ENCODE measurements at regions not wholly inside any gene's neighbourhood (a gene's known extent, or its start where the extent isn't known, plus 50 kb on each side); places are given as distances from the start of the nearest gene placed in this dataset.

DNA sequence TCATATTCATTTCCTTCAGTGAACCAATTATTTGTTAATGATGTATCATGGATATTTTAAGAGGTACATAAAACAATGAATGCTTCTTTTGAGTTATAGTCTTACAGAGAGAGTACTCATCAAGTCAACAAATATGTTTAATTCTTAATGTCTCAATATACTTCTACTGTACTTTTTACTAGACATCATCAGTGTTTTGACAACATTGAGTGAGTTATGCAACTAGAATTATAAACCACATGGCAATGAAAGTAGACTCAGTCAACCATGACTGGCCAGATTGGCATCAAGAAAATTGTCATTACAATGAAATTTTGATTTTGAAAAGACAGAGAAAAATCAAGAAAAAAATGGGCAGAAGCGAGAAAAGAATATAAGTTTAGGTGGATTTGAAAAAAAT lies 1248.1 kb upstream of the CDH18 start:
- no peak for TF ChIP-seq ZFX (IDR thresholded peaks at IDR 0.05)
- no peak overlapping the region for H3K27ac ChIP-seq

GRCh38 chr5:21225223-21226064 lies 1237.4 kb upstream of the CDH18 start:
- TF ChIP-seq ZFX (IDR thresholded peaks at IDR 0.05) = no peak
- TF ChIP-seq CTCF (conservative IDR thresholded peaks at IDR 0.05) = no peak
- peak overlapping the region; percentile 4; the same call in 1 of the 2 replicates for H3K27ac ChIP-seq

DNA sequence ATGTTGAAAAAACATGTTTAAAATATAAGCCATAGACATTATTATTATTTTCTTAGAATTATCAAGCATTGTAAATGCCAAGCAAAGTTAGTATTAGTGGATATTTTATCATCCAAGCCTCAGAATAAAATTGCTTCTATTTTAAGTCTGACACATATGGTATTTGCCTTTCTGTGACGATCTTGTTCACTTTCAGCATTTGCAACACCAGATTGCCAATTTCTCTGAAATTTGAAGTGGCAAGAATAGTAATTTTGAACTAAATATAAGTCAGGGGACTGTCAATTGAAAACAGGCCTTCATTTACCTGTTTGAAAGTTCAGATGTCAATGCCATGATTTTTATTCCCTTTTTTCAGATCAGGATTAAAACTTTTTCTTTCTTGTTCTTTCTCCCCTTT lies 1233.6 kb upstream of the CDH18 start:
- no peak overlapping the region for H3K27ac ChIP-seq
- no peak for TF ChIP-seq CTCF (conservative IDR thresholded peaks at IDR 0.05)

- H3K27ac ChIP-seq = no peak overlapping the region
- no peak for TF ChIP-seq ZFX (IDR thresholded peaks at IDR 0.05)
These were observed 1232.0 kb upstream of the CDH18 start for GRCh38 chr5:21219966-21220365.

DNA sequence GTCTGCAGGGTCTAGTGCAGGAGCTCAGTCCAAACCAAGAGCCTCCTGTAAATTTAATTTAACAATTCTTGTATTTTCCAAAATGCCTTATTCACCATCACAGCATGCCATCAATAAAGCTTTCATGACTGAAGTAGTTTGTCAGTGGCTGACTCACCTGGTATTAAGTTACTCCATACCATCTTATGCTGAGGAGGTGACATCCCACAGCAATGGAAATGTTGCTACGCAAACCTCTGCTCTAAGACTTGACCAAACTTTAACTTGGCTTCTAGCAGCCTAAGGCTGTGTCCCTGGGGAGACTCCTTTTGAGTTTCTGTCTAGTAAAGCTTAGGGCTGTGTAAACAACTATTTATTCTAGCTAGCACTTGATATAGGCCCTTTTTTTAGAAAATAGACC lies 1231.3 kb upstream of the CDH18 start:
- H3K27ac ChIP-seq = no peak overlapping the region
- TF ChIP-seq CTCF (conservative IDR thresholded peaks at IDR 0.05) (no peak), ZFX (IDR thresholded peaks at IDR 0.05) (no peak)

- no peak for TF ChIP-seq CTCF (conservative IDR thresholded peaks at IDR 0.05)
- TF ChIP-seq ZFX (IDR thresholded peaks at IDR 0.05) = no peak
- H3K27ac ChIP-seq = no peak overlapping the region
These were observed 1224.0 kb upstream of the CDH18 start for GRCh38 chr5:21212026-21212425.

GRCh38 chr5:21209409-21209808 lies 1221.4 kb upstream of the CDH18 start:
- TF ChIP-seq ZFX (IDR thresholded peaks at IDR 0.05) (no peak), CTCF (conservative IDR thresholded peaks at IDR 0.05) (no peak)
- H3K27ac ChIP-seq = no peak overlapping the region

DNA sequence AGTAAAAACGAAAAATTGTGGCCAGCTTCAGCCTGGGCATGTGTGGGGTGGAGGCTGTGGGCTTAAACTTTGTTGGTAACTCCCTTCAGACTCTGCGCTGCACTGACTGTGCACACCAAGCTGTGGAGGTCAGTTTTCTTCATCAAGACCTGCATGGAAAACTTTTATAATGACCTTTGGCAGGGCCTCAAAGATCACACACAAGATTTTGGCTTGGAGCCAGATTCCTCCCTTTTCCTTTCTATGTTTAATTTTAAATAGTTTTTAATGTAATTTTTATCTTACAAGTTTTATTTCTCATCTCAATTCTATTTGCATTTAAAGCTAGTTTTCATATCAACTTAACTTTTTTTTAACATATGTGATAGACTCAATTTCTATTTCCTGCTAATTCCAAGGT lies 1211.1 kb upstream of the CDH18 start:
- no peak for TF ChIP-seq CTCF (conservative IDR thresholded peaks at IDR 0.05)
- no peak for TF ChIP-seq ZFX (IDR thresholded peaks at IDR 0.05)
- no peak overlapping the region for H3K27ac ChIP-seq
